DND-41 (cell line): ENCODE measurements at regions not wholly inside any gene's neighbourhood (a gene's known extent, or its start where the extent isn't known, plus 50 kb on each side); places are given as distances from the start of the nearest gene placed in this dataset.

ENCODE experiments used
- EZH2 ChIP-seq: IDR thresholded peaks from 3 replicates; pipeline ENCODE4 v1.6.1; 2012; ENCODE audit warnings: borderline replicate concordance, low read depth, mild to moderate bottlenecking, moderate library complexity, low read length, inconsistent platforms; ENCODE audit not compliant: severe bottlenecking
- TF ChIP-seq, protein P1 (sequence below): IDR thresholded peaks from 2 replicates; pipeline ENCODE4 v1.5.1; 2012; ENCODE audit warnings: borderline replicate concordance, low read length, moderate library complexity, mild to moderate bottlenecking; ENCODE audit not compliant: poor library complexity, severe bottlenecking; ENCODE audit errors: extremely low read depth

DNA sequence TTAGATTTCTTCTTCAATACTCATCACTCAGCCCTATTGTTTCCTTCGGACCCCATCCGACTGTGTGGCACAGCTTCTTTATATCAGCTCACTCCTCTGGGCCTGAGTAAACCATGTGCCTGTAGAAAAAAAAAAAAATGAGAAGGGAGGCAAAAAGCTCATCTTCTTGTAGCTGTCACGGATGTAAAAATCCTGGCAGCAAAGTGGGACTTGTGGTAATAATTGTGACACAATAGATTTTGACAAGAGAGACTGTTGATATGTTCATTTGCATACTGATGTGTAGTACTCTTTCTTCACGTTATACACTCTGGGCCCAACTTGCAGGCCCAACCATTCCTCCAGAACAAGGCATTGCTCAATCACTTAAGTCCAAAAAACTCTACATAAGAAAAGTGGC is 270.0 kb upstream of the SMIM21 start:
- TF ChIP-seq, protein P1, sequence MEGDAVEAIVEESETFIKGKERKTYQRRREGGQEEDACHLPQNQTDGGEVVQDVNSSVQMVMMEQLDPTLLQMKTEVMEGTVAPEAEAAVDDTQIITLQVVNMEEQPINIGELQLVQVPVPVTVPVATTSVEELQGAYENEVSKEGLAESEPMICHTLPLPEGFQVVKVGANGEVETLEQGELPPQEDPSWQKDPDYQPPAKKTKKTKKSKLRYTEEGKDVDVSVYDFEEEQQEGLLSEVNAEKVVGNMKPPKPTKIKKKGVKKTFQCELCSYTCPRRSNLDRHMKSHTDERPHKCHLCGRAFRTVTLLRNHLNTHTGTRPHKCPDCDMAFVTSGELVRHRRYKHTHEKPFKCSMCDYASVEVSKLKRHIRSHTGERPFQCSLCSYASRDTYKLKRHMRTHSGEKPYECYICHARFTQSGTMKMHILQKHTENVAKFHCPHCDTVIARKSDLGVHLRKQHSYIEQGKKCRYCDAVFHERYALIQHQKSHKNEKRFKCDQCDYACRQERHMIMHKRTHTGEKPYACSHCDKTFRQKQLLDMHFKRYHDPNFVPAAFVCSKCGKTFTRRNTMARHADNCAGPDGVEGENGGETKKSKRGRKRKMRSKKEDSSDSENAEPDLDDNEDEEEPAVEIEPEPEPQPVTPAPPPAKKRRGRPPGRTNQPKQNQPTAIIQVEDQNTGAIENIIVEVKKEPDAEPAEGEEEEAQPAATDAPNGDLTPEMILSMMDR: no peak
- no peak for TF ChIP-seq EZH2
